IPS DF 4.7 (cell line): ENCODE measurements at regions not wholly inside any gene's neighbourhood (a gene's known extent, or its start where the extent isn't known, plus 50 kb on each side); places are given as distances from the start of the nearest gene placed in this dataset.
A peak's percentile ranks its signal among the peaks of the same experiment; 100 is the strongest.

Source experiments
- DNase-seq: peaks from one replicate; pipeline ENCODE4 v3.0.0-alpha.2; 2013; ENCODE audit warnings: low spot score; ENCODE audit errors: extremely low read depth

GRCh38 chr22:22418163-22418549, 90.4 kb downstream of the ZNF280B start:
- no peak for DNase-seq

GRCh38 chr22:22418957-22419356, 89.6 kb downstream of the ZNF280B start:
- DNase-seq, result no peak

- no peak for DNase-seq
These were observed 88.0 kb downstream of the ZNF280B start for GRCh38 chr22:22420580-22420979.

- no peak for DNase-seq
These were observed 87.2 kb downstream of the ZNF280B start for GRCh38 chr22:22421392-22421791.

- peak; percentile 16 for DNase-seq
These were observed 85.9 kb downstream of the ZNF280B start for GRCh38 chr22:22422629-22423112.

GRCh38 chr22:22423681-22424080, 84.9 kb downstream of the ZNF280B start:
- DNase-seq, result no peak

GRCh38 chr22:22424210-22424800, 84.2 kb downstream of the ZNF280B start:
- no peak for DNase-seq

GRCh38 chr22:22424956-22425355, 83.6 kb downstream of the ZNF280B start:
- DNase-seq, result no peak

- no peak for DNase-seq
These were observed 83.2 kb downstream of the ZNF280B start for GRCh38 chr22:22425356-22425755.

GRCh38 chr22:22425783-22426624, 82.5 kb downstream of the ZNF280B start:
- no peak for DNase-seq

GRCh38 chr22:22427542-22428065, 80.9 kb downstream of the ZNF280B start:
- no peak for DNase-seq

GRCh38 chr22:22428222-22429098, 80.1 kb downstream of the ZNF280B start:
- no peak for DNase-seq

GRCh38 chr22:22429369-22430108, 79.0 kb downstream of the ZNF280B start:
- no peak for DNase-seq

- DNase-seq, result no peak
These were observed 78.3 kb downstream of the ZNF280B start for GRCh38 chr22:22430111-22430820.

- peak; percentile 14 for DNase-seq
These were observed 77.0 kb downstream of the ZNF280B start for GRCh38 chr22:22431271-22432220.

- no peak for DNase-seq
These were observed 76.1 kb downstream of the ZNF280B start for GRCh38 chr22:22432479-22432878.

GRCh38 chr22:22432937-22433336, 75.6 kb downstream of the ZNF280B start:
- DNase-seq, result no peak

GRCh38 chr22:22433770-22434169, 74.8 kb downstream of the ZNF280B start:
- no peak for DNase-seq
